ENCODE measurements at regions not wholly inside any gene's neighbourhood (a gene's known extent, or its start where the extent isn't known, plus 50 kb on each side); places are given as distances from the start of the nearest gene placed in this dataset.

- ATAC-seq: peak; percentile 32
- DNase-seq: peak; percentile 43
Observed at GRCh38 chr12:107610021-107610859, 75.4 kb upstream of the PWP1 start.

DNA sequence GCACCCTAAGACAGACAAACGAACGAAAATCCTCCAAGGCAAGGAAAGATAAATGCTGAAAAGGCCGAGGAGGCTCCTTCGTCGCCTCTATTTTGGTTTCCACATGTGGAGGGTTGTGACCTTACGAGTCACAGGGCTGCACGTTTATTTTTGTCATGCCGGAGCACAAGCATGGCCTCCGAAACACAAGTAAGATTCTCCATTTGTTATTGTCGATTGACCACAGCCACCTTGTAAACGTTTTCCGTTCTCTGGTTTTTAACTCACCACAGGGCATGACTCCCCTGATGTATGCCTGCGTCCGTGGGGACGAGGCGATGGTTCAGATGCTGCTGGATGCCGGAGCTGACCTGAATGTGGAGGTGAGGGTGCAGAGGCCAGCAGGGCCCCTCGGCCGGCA, 73.1 kb upstream of the PWP1 start:
- ATAC-seq: no peak
- intact Hi-C loops (cut with micrococcal nuclease): no loop called here
- no peak for DNase-seq

More at GRCh38 chr12:107610021-107610859, 75.4 kb upstream of the PWP1 start:
- intact Hi-C loops (cut with micrococcal nuclease): no loop called here

GRCh38 chr12:107616941-107617340, 68.7 kb upstream of the PWP1 start:
- intact Hi-C loops (cut with micrococcal nuclease): no loop called here
- ATAC-seq (no peak), DNase-seq (no peak)

- ATAC-seq: no peak
- DNase-seq: no peak
- intact Hi-C loops (cut with micrococcal nuclease): no loop called here
Observed at GRCh38 chr12:107618106-107618505, 67.5 kb upstream of the PWP1 start.

GRCh38 chr12:107619831-107620230, 65.8 kb upstream of the PWP1 start:
- ATAC-seq (no peak), DNase-seq (no peak)
- intact Hi-C loops (cut with micrococcal nuclease): no loop called here

DNA sequence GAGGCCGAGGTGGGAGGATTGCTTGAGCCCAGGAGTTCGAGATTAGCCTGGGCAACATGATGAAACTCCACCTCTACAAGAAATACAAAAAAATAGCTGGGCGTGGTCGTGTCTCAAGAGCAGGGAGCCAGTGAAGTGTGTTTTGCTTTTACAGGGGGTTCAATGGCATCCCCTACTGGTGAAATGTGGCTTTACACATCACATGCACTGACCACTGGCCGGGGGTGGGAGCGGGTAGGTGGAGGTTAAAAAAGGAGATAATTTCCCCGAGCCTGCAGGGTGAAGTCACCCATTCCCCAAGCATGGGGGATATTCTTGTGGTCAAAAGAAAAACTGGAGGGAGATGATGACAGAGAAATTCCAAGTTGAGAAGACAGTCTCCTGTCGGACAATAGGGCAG, 63.6 kb upstream of the PWP1 start:
- no peak for DNase-seq
- intact Hi-C loops (cut with micrococcal nuclease): no loop called here
- no peak for ATAC-seq

- DNase-seq: no peak
- intact Hi-C loops (cut with micrococcal nuclease): no loop called here
Observed at GRCh38 chr12:107624493-107624892, 61.1 kb upstream of the PWP1 start.

DNA sequence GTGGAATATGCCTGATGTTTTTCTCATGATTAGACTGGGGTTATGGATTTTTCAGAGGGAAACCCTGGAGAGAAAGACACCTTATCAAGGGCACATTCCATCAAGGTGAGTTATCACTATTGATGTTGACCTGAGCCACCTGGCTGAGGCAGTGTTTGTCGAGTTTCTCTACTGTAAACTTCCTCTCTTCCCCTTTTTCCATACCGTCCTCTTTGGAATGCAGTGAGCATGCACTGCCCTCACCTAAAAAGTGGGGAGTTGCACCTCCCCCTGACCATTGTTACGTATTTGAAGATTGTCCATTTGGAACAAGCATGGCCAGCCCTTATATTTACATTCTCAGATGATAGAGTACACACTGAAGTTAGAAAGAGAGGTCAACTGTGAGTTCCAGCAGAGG, 53.9 kb upstream of the PWP1 start:
- intact Hi-C loops (cut with micrococcal nuclease): no loop called here
- ATAC-seq: no peak
- DNase-seq: no peak

More at GRCh38 chr12:107624493-107624892, 61.1 kb upstream of the PWP1 start:
- ATAC-seq: no peak

GRCh38 chr12:107632246-107632645, 53.4 kb upstream of the PWP1 start:
- ATAC-seq: no peak

GRCh38 chr12:107634530-107634929, 51.1 kb upstream of the PWP1 start:
- DNase-seq: no peak
- intact Hi-C loops (cut with micrococcal nuclease): no loop called here
- no peak for ATAC-seq

More at GRCh38 chr12:107632246-107632645, 53.4 kb upstream of the PWP1 start:
- intact Hi-C loops (cut with micrococcal nuclease): no loop called here
- DNase-seq: no peak

DNA sequence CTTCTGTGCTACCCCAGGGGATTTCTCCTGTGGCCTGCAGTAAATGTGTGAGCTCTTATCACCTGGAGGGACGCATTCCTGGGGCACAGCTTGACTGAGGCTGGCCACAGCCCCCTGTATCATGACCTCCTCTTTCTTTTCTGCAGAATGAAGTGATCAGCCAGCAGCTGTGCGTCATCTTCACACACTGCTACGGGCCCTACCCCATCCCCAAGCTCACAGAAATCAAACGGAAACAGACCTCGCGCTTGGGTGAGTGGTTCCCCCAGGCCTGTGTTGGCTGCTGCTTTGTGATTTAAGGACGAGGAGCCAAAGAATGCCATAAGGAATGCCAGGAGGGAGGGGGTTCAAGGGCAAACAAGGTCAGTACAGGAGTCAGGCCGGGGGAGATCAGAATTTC, 50.5 kb upstream of the PWP1 start:
- DNase-seq: no peak
- ATAC-seq: no peak
- intact Hi-C loops (cut with micrococcal nuclease): no loop called here
